MM.1S (cell line): ENCODE measurements at regions not wholly inside any gene's neighbourhood (a gene's known extent, or its start where the extent isn't known, plus 50 kb on each side); places are given as distances from the start of the nearest gene placed in this dataset.

ENCODE experiments used
- DNase-seq: peaks from one replicate; pipeline ENCODE4 v3.0.0-alpha.2; 2015
- H2AFZ ChIP-seq: fragments of 300-600 bp; sonication (generic); 2 replicates; pipeline ENCODE4 v1.6.0; 2016; ENCODE audit warnings: antibody characterized with exemption, low read length
- H3F3A ChIP-seq: fragments of 300-600 bp; sonication (generic); 2 replicates; pipeline ENCODE4 v1.6.1; 2016; ENCODE audit warnings: mild to moderate bottlenecking, antibody characterized with exemption, low read length, moderate library complexity, mixed read lengths; ENCODE audit not compliant: insufficient read depth
- H3K27ac ChIP-seq: fragments of 300-600 bp; sonication (generic); 2 replicates; pipeline ENCODE4 v1.5.1; 2016; ENCODE audit warnings: mild to moderate bottlenecking, low read length
- H3K27me3 ChIP-seq: fragments of 300-600 bp; sonication (generic); replicated peaks from 2 replicates; pipeline ENCODE4 v1.6.0; 2016; ENCODE audit warnings: low read length; ENCODE audit not compliant: insufficient read depth
- H3K36me3 ChIP-seq: fragments of 300-600 bp; sonication (generic); replicated peaks from 2 replicates; pipeline ENCODE4 v1.6.1; 2016; ENCODE audit warnings: mild to moderate bottlenecking, low read length, mixed read lengths; ENCODE audit not compliant: insufficient read depth
- H3K4me1 ChIP-seq: fragments of 300-600 bp; sonication (generic); 2 replicates; pipeline ENCODE4 v1.6.1; 2016; ENCODE audit warnings: low read length, mixed read lengths
- H3K4me2 ChIP-seq: fragments of 300-600 bp; sonication (generic); 2 replicates; pipeline ENCODE4 v1.6.0; 2016; ENCODE audit warnings: low read depth, low read length
- H3K4me3 ChIP-seq: fragments of 300-600 bp; sonication (generic); 2 replicates; pipeline ENCODE4 v1.5.1; 2016; ENCODE audit warnings: low read length, mixed read lengths
- H3K79me2 ChIP-seq: fragments of 300-600 bp; sonication (generic); 2 replicates; pipeline ENCODE4 v1.6.1; 2016; ENCODE audit warnings: mixed run types, low read length, mixed read lengths
- H3K9ac ChIP-seq: fragments of 300-600 bp; sonication (generic); 2 replicates; pipeline ENCODE4 v1.6.1; 2016; ENCODE audit warnings: low read length, mixed read lengths
- H3K9me2 ChIP-seq: fragments of 300-600 bp; sonication (generic); replicated peaks from 2 replicates; pipeline ENCODE4 v1.6.1; 2016; ENCODE audit warnings: mild to moderate bottlenecking, low read length, mixed read lengths; ENCODE audit not compliant: insufficient read depth
- H3K9me3 ChIP-seq: fragments of 300-600 bp; sonication (generic); replicated peaks from 2 replicates; pipeline ENCODE4 v1.6.1; 2016; ENCODE audit warnings: mild to moderate bottlenecking, low read length, mixed read lengths; ENCODE audit not compliant: insufficient read depth
- H4K20me1 ChIP-seq: fragments of 300-600 bp; sonication (generic); 2 replicates; pipeline ENCODE4 v1.6.1; 2016; ENCODE audit warnings: mild to moderate bottlenecking, low read length, moderate library complexity, mixed read lengths; ENCODE audit not compliant: insufficient read depth
- CTCF ChIP-seq: fragments of 300-600 bp; sonication (generic); IDR thresholded peaks from 2 replicates; pipeline ENCODE4 v1.5.1; 2016; ENCODE audit warnings: antibody characterized with exemption, low read length, mixed read lengths
- EZH2 ChIP-seq: fragments of 300-600 bp; sonication (generic); optimal IDR thresholded peaks from 2 replicates; pipeline ENCODE3; 2017; ENCODE audit warnings: low read depth, mild to moderate bottlenecking, antibody characterized with exemption, low read length, mixed read lengths
- EZH2phosphoT487 ChIP-seq: fragments of 300-600 bp; sonication (generic); IDR thresholded peaks from 2 replicates; pipeline ENCODE4 v1.6.1; 2018; ENCODE audit warnings: antibody characterized with exemption, low read length

- no peak overlapping the region for H3K4me2 ChIP-seq
- H3F3A ChIP-seq, result no peaks in the 10 kb centered on the region
- H3K36me3 ChIP-seq, result no peaks in the 10 kb centered on the region
- H3K9me3 ChIP-seq, result no peaks in the 10 kb centered on the region
- no peaks in the 10 kb centered on the region for H3K9me2 ChIP-seq
- no peak overlapping the region for H2AFZ ChIP-seq
- H3K9ac ChIP-seq, result no peak overlapping the region
- H3K4me1 ChIP-seq, result no peaks in the 10 kb centered on the region
- no peaks in the 10 kb centered on the region for H3K27me3 ChIP-seq
- H4K20me1 ChIP-seq, result no peaks in the 10 kb centered on the region
- H3K79me2 ChIP-seq, result no peaks in the 10 kb centered on the region
- no peak overlapping the region for H3K4me3 ChIP-seq
- DNase-seq, result no peak
- TF ChIP-seq CTCF (no peak), EZH2 (no peak), EZH2phosphoT487 (no peak)
- H3K27ac ChIP-seq, result no peak overlapping the region
Measured at GRCh38 chr2:239561446-239562001, 160.7 kb upstream of the HDAC4 start.

DNA sequence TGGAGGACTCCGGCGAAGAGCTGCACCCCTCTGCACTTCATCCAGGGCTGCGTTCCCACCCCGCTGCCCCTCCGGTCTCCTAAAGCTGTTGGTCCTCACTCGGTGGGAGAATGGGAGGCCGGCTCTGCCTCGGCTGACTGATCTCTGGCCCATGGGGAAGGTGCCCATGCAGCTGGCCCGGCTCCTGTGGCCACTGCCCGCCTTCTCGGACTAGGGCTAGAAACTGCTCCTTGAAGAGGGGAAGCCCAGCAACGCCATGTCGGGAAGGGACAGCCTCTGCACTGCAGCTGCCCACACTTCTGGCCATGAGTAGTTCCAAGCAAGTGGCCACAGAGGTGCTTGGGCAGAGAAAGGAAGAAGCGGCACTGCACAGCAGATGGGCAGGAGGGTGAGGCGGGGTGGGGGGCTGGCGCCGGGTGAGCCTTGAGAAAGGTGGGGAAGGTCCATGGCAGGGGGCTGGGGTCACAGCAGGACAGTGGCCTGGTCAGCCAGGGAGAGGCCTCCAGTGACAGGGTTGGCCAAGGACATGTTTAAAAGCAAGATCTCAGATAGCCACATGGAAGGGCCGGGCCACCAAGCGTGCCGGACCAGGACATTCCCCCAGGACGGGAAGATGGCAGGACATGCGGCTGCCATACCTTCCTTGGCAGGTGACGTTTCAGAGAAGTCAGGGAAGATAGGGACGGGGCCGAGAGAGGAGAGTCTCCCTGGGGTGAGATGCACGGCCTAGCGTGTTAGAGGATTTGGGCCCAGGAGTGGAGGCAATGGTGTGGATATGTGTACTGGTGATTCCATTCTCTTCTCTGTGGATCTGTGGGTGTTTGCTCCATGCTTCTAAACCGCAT lies 158.8 kb upstream of the HDAC4 start:
- Histone ChIP-seq H3K4me3 (no peak overlapping the region), H4K20me1 (no peaks in the 10 kb centered on the region), H3K27ac (no peak overlapping the region), H3K27me3 (no peaks in the 10 kb centered on the region), H3K79me2 (no peaks in the 10 kb centered on the region), H3F3A (no peaks in the 10 kb centered on the region), H3K4me1 (no peaks in the 10 kb centered on the region), H3K9ac (no peak overlapping the region), H3K4me2 (no peak overlapping the region), H3K36me3 (no peaks in the 10 kb centered on the region), H3K9me2 (no peaks in the 10 kb centered on the region), H2AFZ (no peak overlapping the region), H3K9me3 (no peaks in the 10 kb centered on the region)
- no peak for DNase-seq
- TF ChIP-seq CTCF, result no peak
- TF ChIP-seq EZH2, result no peak
- no peak for TF ChIP-seq EZH2phosphoT487

DNA sequence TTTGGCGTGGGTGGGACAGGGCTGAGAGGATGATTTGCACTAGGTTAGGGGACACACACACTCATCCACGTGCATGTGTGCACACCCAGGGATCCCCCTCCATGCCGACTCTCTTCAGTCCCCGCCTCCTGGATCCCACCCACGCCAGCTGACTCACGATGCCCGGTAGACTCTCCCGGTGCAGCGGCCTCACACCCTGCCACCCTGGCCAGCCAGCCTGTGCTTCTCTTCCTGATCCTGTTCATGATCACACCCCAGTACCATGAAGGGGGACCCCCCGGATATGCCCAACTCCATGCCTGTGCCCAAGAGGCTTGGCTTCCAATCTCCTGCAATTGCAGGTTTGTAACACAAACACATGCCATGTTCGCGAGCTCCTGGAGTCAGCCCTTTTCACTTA lies 157.8 kb upstream of the HDAC4 start:
- Histone ChIP-seq H3K9me3 (no peaks in the 10 kb centered on the region), H3K4me1 (no peaks in the 10 kb centered on the region), H3K27me3 (no peaks in the 10 kb centered on the region), H3K27ac (no peak overlapping the region), H3K36me3 (no peaks in the 10 kb centered on the region), H3K4me3 (no peak overlapping the region), H3K9me2 (no peaks in the 10 kb centered on the region), H3K9ac (no peak overlapping the region), H3F3A (no peaks in the 10 kb centered on the region), H2AFZ (no peak overlapping the region), H4K20me1 (no peaks in the 10 kb centered on the region), H3K4me2 (no peak overlapping the region), H3K79me2 (no peaks in the 10 kb centered on the region)
- TF ChIP-seq EZH2 (no peak), EZH2phosphoT487 (no peak), CTCF (no peak)
- DNase-seq, result no peak
